HPDE6-E6E7 (cell line): ENCODE measurements at regions not wholly inside any gene's neighbourhood (a gene's known extent, or its start where the extent isn't known, plus 50 kb on each side); places are given as distances from the start of the nearest gene placed in this dataset.
"Not testable (repeated sequence)": the region's sequence is repeated elsewhere in the genome, so short reads cannot be mapped to it uniquely, and the experiment has no call there.

Experiments
- DNase-seq: peaks from one replicate; pipeline ENCODE4 v3.0.0; 2011; ENCODE audit warnings: missing footprints; ENCODE audit errors: extremely low spot score

- DNase-seq = no peak
Observed at GRCh38 chr7:22066522-22066921, 120.8 kb upstream of the CDCA7L start.

- no peak for DNase-seq
Observed at GRCh38 chr7:22064816-22065215, 119.1 kb upstream of the CDCA7L start.

GRCh38 chr7:22061775-22062174 is 116.1 kb upstream of the CDCA7L start:
- no peak for DNase-seq

GRCh38 chr7:22060863-22061262 is 115.2 kb upstream of the CDCA7L start:
- no peak for DNase-seq

- DNase-seq = no peak
Observed at GRCh38 chr7:22060197-22060596, 114.5 kb upstream of the CDCA7L start.

- no peak for DNase-seq
Observed at GRCh38 chr7:22055226-22055625, 109.5 kb upstream of the CDCA7L start.

- DNase-seq = no peak
Observed at GRCh38 chr7:22052674-22053365, 107.1 kb upstream of the CDCA7L start.

- DNase-seq = no peak
Observed at GRCh38 chr7:22051886-22052673, 106.4 kb upstream of the CDCA7L start.

- no peak for DNase-seq
Observed at GRCh38 chr7:22049766-22050500, 104.2 kb upstream of the CDCA7L start.

- DNase-seq = no peak
Observed at GRCh38 chr7:22043367-22043766, 97.7 kb upstream of the CDCA7L start.

GRCh38 chr7:22040923-22041595 is 95.4 kb upstream of the CDCA7L start:
- DNase-seq = no peak

GRCh38 chr7:22039670-22040069 is 94.0 kb upstream of the CDCA7L start:
- DNase-seq = no peak

- not testable (repeated sequence) for DNase-seq
Observed at GRCh38 chr7:22032356-22032755, 86.7 kb upstream of the CDCA7L start.

GRCh38 chr7:22028656-22029055 is 83.0 kb upstream of the CDCA7L start:
- DNase-seq = not testable (repeated sequence)

- DNase-seq = no peak
Observed at GRCh38 chr7:22027475-22027874, 81.8 kb upstream of the CDCA7L start.

GRCh38 chr7:22025983-22026382 is 80.3 kb upstream of the CDCA7L start:
- no peak for DNase-seq

- no peak for DNase-seq
Observed at GRCh38 chr7:22025075-22025474, 79.4 kb upstream of the CDCA7L start.

GRCh38 chr7:22019931-22020330 is 74.2 kb upstream of the CDCA7L start:
- DNase-seq = no peak

GRCh38 chr7:22016507-22016906 is 70.8 kb upstream of the CDCA7L start:
- DNase-seq = no peak

- DNase-seq = no peak
Observed at GRCh38 chr7:22013711-22014110, 68.0 kb upstream of the CDCA7L start.

GRCh38 chr7:22008683-22009082 is 63.0 kb upstream of the CDCA7L start:
- no peak for DNase-seq

- no peak for DNase-seq
Observed at GRCh38 chr7:22008087-22008486, 62.4 kb upstream of the CDCA7L start.
